GM23338 (cell line): ENCODE measurements at regions not wholly inside any gene's neighbourhood (a gene's known extent, or its start where the extent isn't known, plus 50 kb on each side); places are given as distances from the start of the nearest gene placed in this dataset.

ENCODE experiments used
- CREB1 ChIP-seq: fragments of 250-450 bp; sonication (Bioruptor Pico); IDR thresholded peaks from 2 replicates; pipeline ENCODE4 v1.5.0; 2020; ENCODE audit warnings: low read depth, mild to moderate bottlenecking, moderate library complexity
- CTCF ChIP-seq, 2 experiments: fragments of 200-600 bp in 1 of 2; sonication (generic) in 1 of 2; conservative IDR thresholded peaks; 2 replicates each; pipeline versions ENCODE4 v1.5.1 to v1.6.1; 2016 to 2017; ENCODE audit warnings: antibody characterized with exemption in 2 of 2, low read depth in 2 of 2, mild to moderate bottlenecking in 2 of 2, moderate library complexity in 1 of 2
- EZH2 ChIP-seq: fragments of 200-600 bp; sonication (generic); IDR thresholded peaks from one replicate; pipeline ENCODE4 v1.8.0; 2017; ENCODE audit warnings: antibody characterized with exemption, mild to moderate bottlenecking, low read depth; ENCODE audit not compliant: unreplicated experiment
- EZH2phosphoT487 ChIP-seq: fragments of 200-600 bp; sonication (generic); IDR thresholded peaks from one replicate; pipeline ENCODE4 v1.8.1; 2018; ENCODE audit warnings: antibody characterized with exemption; ENCODE audit not compliant: unreplicated experiment
- JUNB ChIP-seq: IDR thresholded peaks from one replicate; pipeline ENCODE4 v1.6.1; 2016; ENCODE audit warnings: antibody characterized with exemption; ENCODE audit not compliant: unreplicated experiment
- NANOG ChIP-seq: IDR thresholded peaks from 2 replicates; pipeline ENCODE4 v1.6.1; 2016; ENCODE audit warnings: antibody characterized with exemption, borderline replicate concordance
- POLR2AphosphoS5 ChIP-seq: IDR thresholded peaks from 2 replicates; pipeline ENCODE4 v1.6.1; 2016; ENCODE audit warnings: antibody characterized with exemption, low read depth
- REST ChIP-seq: IDR thresholded peaks from one replicate; pipeline ENCODE4 v1.6.1; 2018; ENCODE audit warnings: antibody characterized with exemption; ENCODE audit not compliant: unreplicated experiment
- ZNF114 ChIP-seq: fragments of 250-450 bp; sonication (Bioruptor Pico); IDR thresholded peaks from 2 replicates; pipeline ENCODE4 v1.5.0; 2020; ENCODE audit warnings: mild to moderate bottlenecking, moderate library complexity
- ZNF331 ChIP-seq: fragments of 250-450 bp; sonication (Bioruptor Pico); IDR thresholded peaks from 2 replicates; pipeline ENCODE4 v1.5.0; 2020; ENCODE audit warnings: low read depth, mild to moderate bottlenecking, moderate library complexity

GRCh38 chr7:52053525-52053924 is 736.9 kb upstream of the COBL start:
- TF ChIP-seq POLR2AphosphoS5 (no peak), CTCF (conservative IDR thresholded peaks at IDR 0.05; ENCODE audit: low read depth in 2 of 2) (no peak), CREB1 (CRISPR knock-in tag) (no peak), EZH2 (no peak), ZNF114 (no peak), REST (no peak), EZH2phosphoT487 (no peak), JUNB (no peak), NANOG (no peak), ZNF331 (CRISPR knock-in tag) (no peak)
